Ovary (tissue), 3 donors: ENCODE measurements at regions not wholly inside any gene's neighbourhood (a gene's known extent, or its start where the extent isn't known, plus 50 kb on each side); places are given as distances from the start of the nearest gene placed in this dataset.
"Not testable (repeated sequence)": the region's sequence is repeated elsewhere in the genome, so short reads cannot be mapped to it uniquely, and the experiment has no call there.

Experiments
- CTCF ChIP-seq, 3 donors: fragments of 450-650 bp in 2 of 3; fragments of 200-600 bp in 1 of 3; IDR thresholded peaks; one replicate each; pipeline versions ENCODE4 v1.5.1 to v1.8.0; 2016 to 2022; ENCODE audit warnings: antibody characterized with exemption in 3 of 3, mild to moderate bottlenecking in 1 of 3
- POLR2A ChIP-seq: fragments of 450-650 bp; IDR thresholded peaks from one replicate; pipeline ENCODE4 v1.6.1; 2017; ENCODE audit warnings: antibody characterized with exemption, mild to moderate bottlenecking, moderate library complexity
- donor health status: DM: no; HTN: no; CAD: no.

GRCh38 chr16:29260683-29261426 lies 145.7 kb downstream of the NPIPB11 start:
- TF ChIP-seq CTCF (IDR thresholded peaks at IDR 0.05); POLR2A: not testable (repeated sequence)
